ENCODE measurements at regions not wholly inside any gene's neighbourhood (a gene's known extent, or its start where the extent isn't known, plus 50 kb on each side); places are given as distances from the start of the nearest gene placed in this dataset.

GRCh38 chr20:34190262-34190661 is 51.0 kb upstream of the ASIP start:
- TF ChIP-seq CTCF (IDR thresholded peaks at IDR 0.05; ENCODE audit: low read depth, low read length) (no peak), EZH2phosphoT487 (IDR thresholded peaks at IDR 0.05; ENCODE audit: low read depth) (no peak)

Measured in OCI-LY3 (cell line).